OCI-LY1 (cell line): ENCODE measurements at regions not wholly inside any gene's neighbourhood (a gene's known extent, or its start where the extent isn't known, plus 50 kb on each side); places are given as distances from the start of the nearest gene placed in this dataset.

ENCODE experiments used
- CTCF ChIP-seq: fragments of 200-600 bp; sonication (generic), shearing (Covaris generic); IDR thresholded peaks from 2 replicates; pipeline ENCODE4 v1.5.1; 2017; ENCODE audit warnings: mild to moderate bottlenecking, antibody characterized with exemption, low read length, moderate library complexity, mixed read lengths
- EZH2 ChIP-seq: fragments of 200-600 bp; sonication (generic), shearing (Covaris generic); IDR thresholded peaks from 2 replicates; pipeline ENCODE4 v1.8.0; 2017; ENCODE audit warnings: borderline replicate concordance, mixed run types, mild to moderate bottlenecking, antibody characterized with exemption, low read length, moderate library complexity, mixed read lengths

GRCh38 chr6:15039136-15039535 lies 206.7 kb upstream of the JARID2 start:
- TF ChIP-seq CTCF (no peak), EZH2 (no peak)
